ENCODE measurements at regions not wholly inside any gene's neighbourhood (a gene's known extent, or its start where the extent isn't known, plus 50 kb on each side); places are given as distances from the start of the nearest gene placed in this dataset.
A peak's percentile ranks its signal among the peaks of the same experiment; 100 is the strongest.

DNA sequence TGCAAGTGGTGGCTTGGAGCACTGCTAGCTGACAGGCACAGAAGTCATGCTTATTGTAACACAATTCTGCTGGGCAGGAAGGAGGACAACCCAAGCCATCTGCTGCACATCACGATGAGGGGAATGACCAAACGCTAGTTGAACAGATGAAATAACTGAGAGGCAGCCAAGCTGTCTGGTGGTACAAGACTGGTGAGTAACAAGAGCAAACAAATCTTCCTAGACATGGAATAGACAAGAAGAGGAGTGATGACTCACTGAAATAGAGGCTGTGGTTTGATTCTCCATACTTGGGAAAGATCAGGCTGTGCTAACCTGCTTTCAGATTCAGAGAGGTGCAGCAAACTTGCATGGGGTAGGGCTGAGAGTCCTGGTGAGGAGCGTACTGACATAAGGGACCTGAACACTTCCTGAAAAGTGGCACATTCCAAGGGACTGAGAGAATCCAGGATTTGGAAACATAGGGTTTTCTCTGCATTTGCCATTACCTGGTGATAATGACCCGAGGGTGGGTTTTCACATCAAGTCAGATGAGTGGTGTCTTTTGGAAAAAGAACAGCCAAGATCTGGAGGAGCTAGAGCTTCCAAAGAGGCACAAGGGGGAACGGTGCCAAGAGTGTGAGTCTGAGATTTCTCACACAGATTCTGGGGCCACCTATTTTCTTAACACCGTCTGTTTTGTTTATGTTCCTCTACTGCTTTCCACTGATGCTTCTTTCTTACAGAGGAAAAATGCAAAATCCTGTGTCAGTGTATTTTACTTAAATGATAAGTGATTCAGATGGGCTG, 60.0 kb downstream of the PRL start:
- peak; percentile 97 for ATAC-seq

Data from esophagus mucosa (tissue), 1 donor.